GDM1 (cell line): ENCODE measurements at regions not wholly inside any gene's neighbourhood (a gene's known extent, or its start where the extent isn't known, plus 50 kb on each side); places are given as distances from the start of the nearest gene placed in this dataset.

Experiments used
- DNase-seq: peaks from one replicate; lab custom pipeline; 2025; lab: John Stamatoyannopoulos, UW

GRCh38 chr20:56957737-56958553 lies 308.5 kb downstream of the BMP7 start:
- no peak for DNase-seq

- no peak for DNase-seq
Measured at GRCh38 chr20:56964901-56965300, 301.5 kb downstream of the BMP7 start.

- no peak for DNase-seq
Measured at GRCh38 chr20:56967916-56968315, 298.5 kb downstream of the BMP7 start.

- DNase-seq = no peak
Measured at GRCh38 chr20:56968376-56969048, 297.9 kb downstream of the BMP7 start.

GRCh38 chr20:56974499-56975250 lies 291.8 kb downstream of the BMP7 start:
- no peak for DNase-seq

GRCh38 chr20:56975838-56976237 lies 290.6 kb downstream of the BMP7 start:
- DNase-seq = no peak

GRCh38 chr20:56976336-56976735 lies 290.1 kb downstream of the BMP7 start:
- DNase-seq = no peak

- DNase-seq = no peak
Measured at GRCh38 chr20:56978475-56978874, 288.0 kb downstream of the BMP7 start.

GRCh38 chr20:56979125-56979524 lies 287.3 kb downstream of the BMP7 start:
- no peak for DNase-seq

GRCh38 chr20:56981301-56981700 lies 285.1 kb downstream of the BMP7 start:
- DNase-seq = no peak

- no peak for DNase-seq
Measured at GRCh38 chr20:56983813-56984212, 282.6 kb downstream of the BMP7 start.

GRCh38 chr20:56985066-56985685 lies 281.3 kb downstream of the BMP7 start:
- no peak for DNase-seq

GRCh38 chr20:56986476-56986875 lies 280.0 kb downstream of the BMP7 start:
- DNase-seq = no peak

GRCh38 chr20:56986931-56987720 lies 279.3 kb downstream of the BMP7 start:
- DNase-seq = no peak

- DNase-seq = no peak
Measured at GRCh38 chr20:56987986-56988385, 278.5 kb downstream of the BMP7 start.

GRCh38 chr20:56988446-56988845 lies 278.0 kb downstream of the BMP7 start:
- DNase-seq = no peak

GRCh38 chr20:56989516-56989915 lies 276.9 kb downstream of the BMP7 start:
- no peak for DNase-seq

GRCh38 chr20:56993020-56993559 lies 273.4 kb downstream of the BMP7 start:
- no peak for DNase-seq

- no peak for DNase-seq
Measured at GRCh38 chr20:56994006-56994405, 272.4 kb downstream of the BMP7 start.

- no peak for DNase-seq
Measured at GRCh38 chr20:56995149-56995548, 271.3 kb downstream of the BMP7 start.

GRCh38 chr20:56995635-56996075 lies 270.8 kb downstream of the BMP7 start:
- no peak for DNase-seq
